GM10266 (cell line): ENCODE measurements at regions not wholly inside any gene's neighbourhood (a gene's known extent, or its start where the extent isn't known, plus 50 kb on each side); places are given as distances from the start of the nearest gene placed in this dataset.

Source experiments
- DNase-seq: peaks from one replicate; pipeline ENCODE4 v3.0.0; 2012; ENCODE audit errors: extremely low spot score
- CTCF ChIP-seq: IDR thresholded peaks from 2 replicates; pipeline ENCODE4 v1.5.1; 2012; ENCODE audit warnings: mild to moderate bottlenecking, low read depth; ENCODE audit not compliant: control insufficient read depth, insufficient read depth; ENCODE audit errors: missing control alignments

DNA sequence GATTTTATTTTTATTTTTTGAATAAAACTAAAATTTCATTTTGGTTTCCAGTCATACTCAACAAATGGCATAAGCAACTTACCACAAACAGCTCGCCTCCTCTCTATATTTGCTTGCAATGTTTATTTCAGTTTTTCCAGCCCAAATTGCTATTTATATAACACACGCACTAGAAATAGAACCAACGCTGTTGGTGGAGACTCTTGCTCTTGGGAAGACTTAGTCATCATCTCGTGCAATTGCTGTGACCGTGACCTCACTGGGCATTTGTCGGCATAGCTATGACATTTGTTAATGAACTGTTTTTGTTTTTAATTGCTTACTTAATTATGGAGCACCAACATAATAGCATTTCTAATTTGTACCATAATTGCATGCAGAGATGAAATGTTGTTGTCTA is 153.1 kb upstream of the OTX2 start:
- TF ChIP-seq CTCF = no peak
- no peak for DNase-seq

- TF ChIP-seq CTCF = no peak
- DNase-seq = no peak
These were observed 152.3 kb upstream of the OTX2 start for GRCh38 chr14:56962444-56963080.

DNA sequence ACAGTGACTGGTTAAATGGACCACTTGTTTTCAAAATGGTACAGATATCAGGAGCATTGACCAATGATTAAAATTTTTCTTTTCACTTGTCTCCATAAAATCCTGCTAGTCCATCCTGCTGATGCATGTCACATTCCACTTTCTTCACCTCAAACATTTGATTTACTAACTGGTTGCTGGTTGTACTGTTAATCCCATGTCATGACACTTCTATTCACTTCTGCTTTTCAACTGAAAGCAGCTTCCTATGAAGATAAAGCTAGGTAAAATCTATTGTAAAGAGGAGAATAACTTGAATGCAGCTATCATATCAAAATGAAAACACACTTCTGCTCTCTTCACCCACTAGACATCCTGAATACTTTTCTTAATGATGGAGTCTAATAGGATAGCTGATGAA is 149.6 kb upstream of the OTX2 start:
- no peak for DNase-seq
- no peak for TF ChIP-seq CTCF

DNA sequence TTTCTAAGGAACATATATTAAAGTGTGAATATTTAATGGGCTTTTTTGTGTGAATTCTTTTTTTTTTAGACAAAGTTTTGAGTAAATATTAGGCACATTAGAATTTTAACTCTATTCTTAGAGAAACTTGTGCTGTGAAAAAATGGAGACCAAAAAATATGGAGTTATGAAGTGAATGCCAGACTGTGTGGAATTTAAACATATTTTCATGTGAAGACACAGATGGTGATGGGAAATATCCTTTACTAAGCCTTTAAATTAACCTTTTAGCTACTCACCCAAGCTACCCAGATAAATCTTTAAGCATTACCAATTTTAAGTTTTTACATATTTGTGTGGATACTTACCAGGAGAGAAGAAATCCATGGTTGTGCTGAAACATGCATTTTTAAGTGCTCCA is 148.8 kb upstream of the OTX2 start:
- DNase-seq = no peak
- no peak for TF ChIP-seq CTCF

DNA sequence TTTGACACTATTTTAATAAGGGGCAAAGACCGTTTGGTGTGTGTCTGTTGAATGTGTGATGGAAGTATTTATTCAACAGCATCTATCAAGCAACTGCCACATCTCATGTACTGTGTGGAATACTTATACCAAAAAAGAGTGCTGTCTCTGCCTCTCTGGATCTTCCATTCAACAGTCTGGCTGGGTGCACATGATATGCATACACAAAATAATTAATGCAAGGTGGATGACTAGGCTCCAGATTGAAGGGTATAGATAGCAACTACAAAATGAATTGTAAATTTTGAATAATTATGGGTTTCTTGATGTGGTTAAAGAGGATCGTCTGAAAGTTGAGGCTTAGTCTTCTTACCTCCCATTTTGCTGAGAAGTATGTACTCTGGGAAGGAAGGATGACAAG is 145.9 kb upstream of the OTX2 start:
- no peak for TF ChIP-seq CTCF
- no peak for DNase-seq

GRCh38 chr14:56955745-56956144 is 145.5 kb upstream of the OTX2 start:
- TF ChIP-seq CTCF = no peak

GRCh38 chr14:56953884-56954283 is 143.6 kb upstream of the OTX2 start:
- no peak for DNase-seq
- TF ChIP-seq CTCF = no peak

More at GRCh38 chr14:56955745-56956144, 145.5 kb upstream of the OTX2 start:
- no peak for DNase-seq
